Nephron (organoid): ENCODE measurements at regions not wholly inside any gene's neighbourhood (a gene's known extent, or its start where the extent isn't known, plus 50 kb on each side); places are given as distances from the start of the nearest gene placed in this dataset.
A peak's percentile ranks its signal among the peaks of the same experiment; 100 is the strongest.

ENCODE experiments used
- H3K27ac Mint-ChIP-seq, 3 experiments: 2 replicates each; pipeline ENCODE4 v1.8.0; 2020; ENCODE audit warnings: mixed read lengths in 3 of 3, mild to moderate bottlenecking in 2 of 3, moderate library complexity in 1 of 3
- H3K27me3 Mint-ChIP-seq: 2 replicates; pipeline ENCODE4 v1.8.0; 2021; ENCODE audit warnings: low read depth, mild to moderate bottlenecking, moderate library complexity, mixed read lengths
- H3K36me3 Mint-ChIP-seq: 2 replicates; pipeline ENCODE4 v1.8.0; 2020; ENCODE audit warnings: low read depth, mixed read lengths
- H3K4me1 Mint-ChIP-seq: 2 replicates; pipeline ENCODE4 v1.8.0; 2020; ENCODE audit warnings: mixed read lengths
- H3K4me3 Mint-ChIP-seq, 3 experiments: 2 replicates each; pipeline ENCODE4 v1.8.0; 2020; ENCODE audit warnings: mild to moderate bottlenecking in 3 of 3, mixed read lengths in 3 of 3, moderate library complexity in 2 of 3
- H3K9me3 Mint-ChIP-seq: 2 replicates; pipeline ENCODE4 v1.8.0; 2020; ENCODE audit warnings: mixed read lengths
- CTCF ChIP-seq, 3 experiments: fragments of 200-600 bp; sonication (generic); IDR thresholded peaks; one replicate each; pipeline ENCODE4 v1.5.0; 2021; ENCODE audit warnings: antibody characterized with exemption in 3 of 3; ENCODE audit not compliant: unreplicated experiment in 3 of 3

- H3K4me1 Mint-ChIP-seq = peaks cover 12% of the 10 kb centered on the region
- no peaks in the 10 kb centered on the region for H3K9me3 Mint-ChIP-seq
- H3K27me3 Mint-ChIP-seq = peaks cover 3% of the 10 kb centered on the region
- TF ChIP-seq CTCF (IDR thresholded peaks at IDR 0.05; ENCODE audit: unreplicated experiment in 3 of 3) = no peak
- no peaks in the 10 kb centered on the region for H3K36me3 Mint-ChIP-seq
- H3K4me3 Mint-ChIP-seq = no peak overlapping the region
- H3K27ac Mint-ChIP-seq = peak overlapping the region in 1 of 3 experiments; percentile 35
These were observed 330.5 kb upstream of the ZNF462 start for GRCh38 chr9:106532306-106533015.

- Mint-ChIP-seq H3K9me3 (peaks cover 2% of the 10 kb centered on the region), H3K4me1 (peaks cover 12% of the 10 kb centered on the region), H3K27ac (no peak overlapping the region), H3K36me3 (no peaks in the 10 kb centered on the region), H3K27me3 (peaks cover 3% of the 10 kb centered on the region), H3K4me3 (no peak overlapping the region)
- TF ChIP-seq CTCF (IDR thresholded peaks at IDR 0.05; ENCODE audit: unreplicated experiment in 3 of 3) = no peak
These were observed 328.2 kb upstream of the ZNF462 start for GRCh38 chr9:106534800-106535199.

- peaks cover 12% of the 10 kb centered on the region for H3K4me1 Mint-ChIP-seq
- no peaks in the 10 kb centered on the region for H3K36me3 Mint-ChIP-seq
- H3K27ac Mint-ChIP-seq = peak overlapping the region in 2 of 3 experiments; percentile 27 to 38
- H3K27me3 Mint-ChIP-seq = peaks cover 2% of the 10 kb centered on the region
- peaks cover 2% of the 10 kb centered on the region for H3K9me3 Mint-ChIP-seq
- no peak overlapping the region for H3K4me3 Mint-ChIP-seq
- TF ChIP-seq CTCF (IDR thresholded peaks at IDR 0.05; ENCODE audit: unreplicated experiment in 3 of 3) = no peak
These were observed 327.5 kb upstream of the ZNF462 start for GRCh38 chr9:106535439-106535838.

GRCh38 chr9:106557996-106558667 lies 304.8 kb upstream of the ZNF462 start:
- no peaks in the 10 kb centered on the region for H3K27me3 Mint-ChIP-seq
- H3K36me3 Mint-ChIP-seq = no peaks in the 10 kb centered on the region
- H3K9me3 Mint-ChIP-seq = peaks cover 8% of the 10 kb centered on the region
- H3K4me3 Mint-ChIP-seq = no peak overlapping the region
- no peak for TF ChIP-seq CTCF (IDR thresholded peaks at IDR 0.05; ENCODE audit: unreplicated experiment in 3 of 3)
- H3K4me1 Mint-ChIP-seq = no peaks in the 10 kb centered on the region
- no peak overlapping the region for H3K27ac Mint-ChIP-seq

- Mint-ChIP-seq H3K27ac (no peak overlapping the region), H3K36me3 (no peaks in the 10 kb centered on the region), H3K4me1 (no peaks in the 10 kb centered on the region), H3K9me3 (peaks cover 2% of the 10 kb centered on the region), H3K27me3 (no peaks in the 10 kb centered on the region), H3K4me3 (no peak overlapping the region)
- peak in 1 of 3 experiments; percentile 22 for TF ChIP-seq CTCF (IDR thresholded peaks at IDR 0.05; ENCODE audit: unreplicated experiment in 3 of 3)
These were observed 302.4 kb upstream of the ZNF462 start for GRCh38 chr9:106560540-106560939.
